ENCODE measurements at regions not wholly inside any gene's neighbourhood (a gene's known extent, or its start where the extent isn't known, plus 50 kb on each side); places are given as distances from the start of the nearest gene placed in this dataset.
"Not testable (repeated sequence)": the region's sequence is repeated elsewhere in the genome, so short reads cannot be mapped to it uniquely, and the experiment has no call there.

DNA sequence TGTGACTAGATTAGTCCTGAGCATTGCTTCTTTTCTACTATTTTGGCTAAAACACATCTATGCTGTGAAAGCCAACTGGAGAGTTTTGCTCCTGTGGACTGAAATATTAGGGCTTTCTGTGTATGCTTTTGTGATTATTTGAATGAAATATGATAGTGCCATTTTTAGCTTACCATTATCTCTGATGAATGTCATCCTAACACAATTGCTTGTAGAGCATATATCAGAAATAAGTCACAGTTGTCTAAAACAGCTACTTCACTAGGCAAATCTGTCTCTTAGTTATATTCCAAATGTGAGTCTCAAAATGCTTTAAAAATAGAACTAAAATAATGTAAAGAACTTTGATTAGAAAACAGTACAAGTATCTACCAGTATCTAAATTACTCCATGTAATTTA, 401.4 kb upstream of the PTCHD4 start:
- DNase-seq (ENCODE audit: low read depth in 1 of 2, low spot score in 1 of 2): no peak
- TF ChIP-seq, protein P1, sequence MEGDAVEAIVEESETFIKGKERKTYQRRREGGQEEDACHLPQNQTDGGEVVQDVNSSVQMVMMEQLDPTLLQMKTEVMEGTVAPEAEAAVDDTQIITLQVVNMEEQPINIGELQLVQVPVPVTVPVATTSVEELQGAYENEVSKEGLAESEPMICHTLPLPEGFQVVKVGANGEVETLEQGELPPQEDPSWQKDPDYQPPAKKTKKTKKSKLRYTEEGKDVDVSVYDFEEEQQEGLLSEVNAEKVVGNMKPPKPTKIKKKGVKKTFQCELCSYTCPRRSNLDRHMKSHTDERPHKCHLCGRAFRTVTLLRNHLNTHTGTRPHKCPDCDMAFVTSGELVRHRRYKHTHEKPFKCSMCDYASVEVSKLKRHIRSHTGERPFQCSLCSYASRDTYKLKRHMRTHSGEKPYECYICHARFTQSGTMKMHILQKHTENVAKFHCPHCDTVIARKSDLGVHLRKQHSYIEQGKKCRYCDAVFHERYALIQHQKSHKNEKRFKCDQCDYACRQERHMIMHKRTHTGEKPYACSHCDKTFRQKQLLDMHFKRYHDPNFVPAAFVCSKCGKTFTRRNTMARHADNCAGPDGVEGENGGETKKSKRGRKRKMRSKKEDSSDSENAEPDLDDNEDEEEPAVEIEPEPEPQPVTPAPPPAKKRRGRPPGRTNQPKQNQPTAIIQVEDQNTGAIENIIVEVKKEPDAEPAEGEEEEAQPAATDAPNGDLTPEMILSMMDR (IDR thresholded peaks at IDR 0.05; ENCODE audit: insufficient read depth, low read length): no peak
- TF ChIP-seq POLR2AphosphoS5 (IDR thresholded peaks at IDR 0.05; ENCODE audit: low read depth) (no peak), SPI1 (IDR thresholded peaks at IDR 0.05; ENCODE audit: borderline replicate concordance, low read depth) (no peak), GABPA (IDR thresholded peaks at IDR 0.05; ENCODE audit: low read depth) (no peak)
- TF ChIP-seq, protein P2, sequence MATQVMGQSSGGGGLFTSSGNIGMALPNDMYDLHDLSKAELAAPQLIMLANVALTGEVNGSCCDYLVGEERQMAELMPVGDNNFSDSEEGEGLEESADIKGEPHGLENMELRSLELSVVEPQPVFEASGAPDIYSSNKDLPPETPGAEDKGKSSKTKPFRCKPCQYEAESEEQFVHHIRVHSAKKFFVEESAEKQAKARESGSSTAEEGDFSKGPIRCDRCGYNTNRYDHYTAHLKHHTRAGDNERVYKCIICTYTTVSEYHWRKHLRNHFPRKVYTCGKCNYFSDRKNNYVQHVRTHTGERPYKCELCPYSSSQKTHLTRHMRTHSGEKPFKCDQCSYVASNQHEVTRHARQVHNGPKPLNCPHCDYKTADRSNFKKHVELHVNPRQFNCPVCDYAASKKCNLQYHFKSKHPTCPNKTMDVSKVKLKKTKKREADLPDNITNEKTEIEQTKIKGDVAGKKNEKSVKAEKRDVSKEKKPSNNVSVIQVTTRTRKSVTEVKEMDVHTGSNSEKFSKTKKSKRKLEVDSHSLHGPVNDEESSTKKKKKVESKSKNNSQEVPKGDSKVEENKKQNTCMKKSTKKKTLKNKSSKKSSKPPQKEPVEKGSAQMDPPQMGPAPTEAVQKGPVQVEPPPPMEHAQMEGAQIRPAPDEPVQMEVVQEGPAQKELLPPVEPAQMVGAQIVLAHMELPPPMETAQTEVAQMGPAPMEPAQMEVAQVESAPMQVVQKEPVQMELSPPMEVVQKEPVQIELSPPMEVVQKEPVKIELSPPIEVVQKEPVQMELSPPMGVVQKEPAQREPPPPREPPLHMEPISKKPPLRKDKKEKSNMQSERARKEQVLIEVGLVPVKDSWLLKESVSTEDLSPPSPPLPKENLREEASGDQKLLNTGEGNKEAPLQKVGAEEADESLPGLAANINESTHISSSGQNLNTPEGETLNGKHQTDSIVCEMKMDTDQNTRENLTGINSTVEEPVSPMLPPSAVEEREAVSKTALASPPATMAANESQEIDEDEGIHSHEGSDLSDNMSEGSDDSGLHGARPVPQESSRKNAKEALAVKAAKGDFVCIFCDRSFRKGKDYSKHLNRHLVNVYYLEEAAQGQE (IDR thresholded peaks at IDR 0.05; ENCODE audit: insufficient replicate concordance, low read depth): no peak
- H3K27ac ChIP-seq (replicated peaks): no peak overlapping the region
- no peaks in the 10 kb centered on the region for H3K27me3 ChIP-seq (ENCODE audit: insufficient read depth, poor library complexity, severe bottlenecking)
- H3K4me3 ChIP-seq (replicated peaks; ENCODE audit: insufficient read depth, low read length): no peak overlapping the region

DNA sequence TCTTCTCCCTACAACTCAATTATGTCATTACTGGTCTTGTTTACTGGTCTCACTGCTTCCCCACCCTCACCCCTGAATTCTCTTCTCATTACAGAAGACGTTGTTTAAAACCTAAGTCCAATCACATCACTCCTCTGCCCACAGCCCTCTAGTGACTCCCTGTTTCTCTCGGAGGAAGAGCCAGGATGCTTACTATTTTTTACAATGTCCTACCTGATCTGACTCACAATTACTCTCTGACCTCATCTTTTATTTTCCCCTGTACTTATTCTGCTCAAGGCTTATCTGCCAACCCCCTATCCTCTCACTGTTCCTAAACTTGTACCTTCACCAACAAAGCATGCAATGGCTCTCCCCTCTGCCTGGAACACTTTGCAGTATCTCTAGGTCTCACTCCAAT, 400.4 kb upstream of the PTCHD4 start:
- Histone ChIP-seq H3K27ac (replicated peaks) (no peak overlapping the region), H3K4me3 (replicated peaks; ENCODE audit: insufficient read depth, low read length) (no peak overlapping the region), H3K27me3 (ENCODE audit: insufficient read depth, poor library complexity, severe bottlenecking) (no peaks in the 10 kb centered on the region)
- DNase-seq (ENCODE audit: low read depth in 1 of 2, low spot score in 1 of 2): no peak
- TF ChIP-seq, protein P1 (IDR thresholded peaks at IDR 0.05; ENCODE audit: insufficient read depth, low read length): no peak
- no peak for TF ChIP-seq SPI1 (IDR thresholded peaks at IDR 0.05; ENCODE audit: borderline replicate concordance, low read depth)
- TF ChIP-seq, protein P2 (IDR thresholded peaks at IDR 0.05; ENCODE audit: insufficient replicate concordance, low read depth): no peak
- no peak for TF ChIP-seq GABPA (IDR thresholded peaks at IDR 0.05; ENCODE audit: low read depth)
- no peak for TF ChIP-seq POLR2AphosphoS5 (IDR thresholded peaks at IDR 0.05; ENCODE audit: low read depth)

DNA sequence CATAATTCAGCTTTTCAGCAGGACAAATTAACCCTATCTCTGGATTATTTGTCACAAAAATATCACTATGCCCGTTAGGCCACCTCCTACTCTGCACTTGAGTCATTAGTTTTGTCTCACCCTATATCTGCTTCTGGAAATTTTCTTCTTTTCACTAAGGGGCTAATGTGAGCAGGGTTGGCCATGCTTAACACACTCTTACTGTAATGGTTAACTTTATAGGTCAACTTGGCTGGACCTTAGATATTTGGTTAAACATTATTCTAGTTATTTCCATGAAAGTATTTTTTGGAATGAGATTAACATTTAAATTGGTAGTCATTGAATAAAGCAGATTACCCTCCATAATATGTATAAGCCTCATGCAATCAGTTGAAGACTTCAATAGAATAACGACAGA, 394.6 kb upstream of the PTCHD4 start:
- H3K4me3 ChIP-seq (replicated peaks; ENCODE audit: insufficient read depth, low read length): no peak overlapping the region
- DNase-seq (ENCODE audit: low read depth in 1 of 2, low spot score in 1 of 2): no peak
- TF ChIP-seq SPI1 (IDR thresholded peaks at IDR 0.05; ENCODE audit: borderline replicate concordance, low read depth): no peak
- TF ChIP-seq GABPA (IDR thresholded peaks at IDR 0.05; ENCODE audit: low read depth): no peak
- TF ChIP-seq POLR2AphosphoS5 (IDR thresholded peaks at IDR 0.05; ENCODE audit: low read depth): no peak
- TF ChIP-seq, protein P1 (IDR thresholded peaks at IDR 0.05; ENCODE audit: insufficient read depth, low read length): no peak
- TF ChIP-seq, protein P2 (IDR thresholded peaks at IDR 0.05; ENCODE audit: insufficient replicate concordance, low read depth): no peak
- no peak overlapping the region for H3K27ac ChIP-seq (replicated peaks)
- no peaks in the 10 kb centered on the region for H3K27me3 ChIP-seq (ENCODE audit: insufficient read depth, poor library complexity, severe bottlenecking)

DNA sequence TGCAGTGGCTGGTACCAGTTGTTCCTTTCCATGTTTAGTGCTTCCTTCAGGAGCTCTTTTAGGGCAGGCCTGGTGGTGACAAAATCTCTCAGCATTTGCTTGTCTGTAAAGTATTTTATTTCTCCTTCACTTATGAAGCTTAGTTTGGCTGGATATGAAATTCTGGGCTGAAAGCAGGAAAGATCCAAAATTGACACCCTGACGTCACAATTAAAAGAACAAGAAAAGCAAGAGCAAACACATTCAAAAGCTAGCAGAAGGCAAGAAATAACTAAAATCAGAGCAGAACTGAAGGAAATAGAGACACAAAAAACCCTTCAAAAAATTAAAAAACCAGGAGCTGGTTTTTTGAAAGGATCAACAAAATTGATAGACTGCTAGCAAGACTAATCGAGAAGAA, 382.4 kb upstream of the PTCHD4 start:
- H3K27me3 ChIP-seq (ENCODE audit: insufficient read depth, poor library complexity, severe bottlenecking); H3K27ac ChIP-seq (replicated peaks); H3K4me3 ChIP-seq (replicated peaks; ENCODE audit: insufficient read depth, low read length); DNase-seq (ENCODE audit: low read depth in 1 of 2, low spot score in 1 of 2): not testable (repeated sequence)
